Medulla oblongata (tissue), 1 donor: ENCODE measurements at regions not wholly inside any gene's neighbourhood (a gene's known extent, or its start where the extent isn't known, plus 50 kb on each side); places are given as distances from the start of the nearest gene placed in this dataset.

Experiments
- DNase-seq: peaks from one replicate; pipeline ENCODE4 v3.0.0-alpha.2; 2015; ENCODE audit errors: extremely low spot score

- no peak for DNase-seq
Observed at GRCh38 chr20:10954137-10954840, 280.5 kb upstream of the JAG1 start.

GRCh38 chr20:10954908-10955580 is 281.2 kb upstream of the JAG1 start:
- no peak for DNase-seq

- no peak for DNase-seq
Observed at GRCh38 chr20:10958279-10958678, 284.5 kb upstream of the JAG1 start.

GRCh38 chr20:10960416-10960815 is 286.6 kb upstream of the JAG1 start:
- DNase-seq, result no peak

GRCh38 chr20:10961651-10962288 is 288.0 kb upstream of the JAG1 start:
- DNase-seq, result no peak

GRCh38 chr20:10962937-10963336 is 289.1 kb upstream of the JAG1 start:
- no peak for DNase-seq

- no peak for DNase-seq
Observed at GRCh38 chr20:10963717-10964266, 290.0 kb upstream of the JAG1 start.

- no peak for DNase-seq
Observed at GRCh38 chr20:10965936-10966470, 292.2 kb upstream of the JAG1 start.

- DNase-seq, result no peak
Observed at GRCh38 chr20:10970109-10970508, 296.3 kb upstream of the JAG1 start.

- no peak for DNase-seq
Observed at GRCh38 chr20:10971096-10971495, 297.3 kb upstream of the JAG1 start.

GRCh38 chr20:10972219-10972860 is 298.5 kb upstream of the JAG1 start:
- DNase-seq, result no peak

- no peak for DNase-seq
Observed at GRCh38 chr20:10976051-10976450, 302.3 kb upstream of the JAG1 start.

GRCh38 chr20:10978019-10978702 is 304.4 kb upstream of the JAG1 start:
- DNase-seq, result no peak

GRCh38 chr20:10978713-10979112 is 304.9 kb upstream of the JAG1 start:
- peak; percentile 61 for DNase-seq

- no peak for DNase-seq
Observed at GRCh38 chr20:10982692-10983091, 308.9 kb upstream of the JAG1 start.

GRCh38 chr20:10984294-10984693 is 310.5 kb upstream of the JAG1 start:
- DNase-seq, result no peak

GRCh38 chr20:10984913-10985312 is 311.1 kb upstream of the JAG1 start:
- DNase-seq, result no peak

GRCh38 chr20:10985536-10985935 is 311.7 kb upstream of the JAG1 start:
- DNase-seq, result peak; percentile 10

GRCh38 chr20:10986586-10986985 is 312.8 kb upstream of the JAG1 start:
- no peak for DNase-seq

GRCh38 chr20:10987651-10988383 is 314.0 kb upstream of the JAG1 start:
- no peak for DNase-seq
